H4 (cell line): ENCODE measurements at regions not wholly inside any gene's neighbourhood (a gene's known extent, or its start where the extent isn't known, plus 50 kb on each side); places are given as distances from the start of the nearest gene placed in this dataset.
"Not testable (repeated sequence)": the region's sequence is repeated elsewhere in the genome, so short reads cannot be mapped to it uniquely, and the experiment has no call there.

Source experiments
- DNase-seq: peaks from one replicate; pipeline ENCODE4 v3.0.0-alpha.2; 2015; ENCODE audit warnings: low spot score

GRCh38 chr11:46181843-46182424 is 60.7 kb upstream of the PHF21A start:
- DNase-seq: no peak

DNA sequence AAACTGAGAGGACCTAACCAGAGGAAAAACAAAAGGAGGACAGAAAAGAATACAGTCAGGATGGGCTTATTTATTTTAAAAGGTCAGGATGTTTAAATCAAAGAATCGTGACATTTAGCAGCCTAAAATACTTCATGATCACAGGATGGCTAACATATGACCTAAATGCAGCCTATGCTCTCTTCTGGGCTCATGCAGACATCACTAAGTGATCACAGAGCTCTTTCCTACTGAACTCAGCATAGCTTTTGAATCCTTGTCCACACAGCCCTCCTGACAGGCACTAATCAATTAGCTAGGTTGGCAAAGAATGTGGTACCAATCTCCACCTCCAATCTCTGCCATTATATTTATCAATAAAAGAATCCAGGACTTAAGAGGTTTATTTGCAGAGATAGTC is 60.1 kb upstream of the PHF21A start:
- DNase-seq: no peak

DNA sequence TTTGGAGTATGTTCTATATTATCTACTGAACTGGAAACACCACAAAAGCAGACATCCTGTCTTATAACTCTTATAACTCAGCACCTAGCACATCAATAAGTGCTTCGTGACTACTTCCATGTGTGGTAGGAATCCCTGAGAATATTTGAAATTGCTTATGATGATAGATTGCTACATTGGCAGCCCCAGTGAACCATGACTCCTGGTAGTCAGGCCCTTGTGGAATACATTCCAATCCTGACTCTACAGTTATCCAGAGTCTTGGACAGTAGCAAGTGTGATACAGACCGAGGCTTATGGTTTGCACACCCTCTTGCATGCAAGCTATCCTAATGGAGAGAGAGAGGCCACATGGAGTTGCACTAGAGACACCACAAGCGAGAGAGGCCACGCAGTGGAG is 59.5 kb upstream of the PHF21A start:
- no peak for DNase-seq

DNA sequence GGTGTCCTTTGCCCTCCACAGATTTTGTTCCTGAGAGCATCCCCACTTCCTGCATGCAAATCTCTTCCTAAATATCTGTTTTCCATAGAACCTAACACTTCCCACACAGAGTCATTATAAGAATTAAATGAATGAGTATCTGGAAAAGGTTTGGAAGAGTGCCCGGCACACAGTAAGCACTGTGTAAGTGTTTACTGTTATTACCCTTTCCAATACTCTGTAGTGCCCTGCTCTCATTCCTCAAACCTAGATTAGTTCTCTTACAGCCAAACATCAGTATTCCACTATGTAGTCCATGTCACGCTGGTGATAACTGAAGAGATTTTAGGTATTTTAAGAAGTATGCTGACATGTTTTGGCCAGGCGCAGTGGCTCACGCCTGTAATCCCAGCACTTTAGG is 57.3 kb upstream of the PHF21A start:
- no peak for DNase-seq

GRCh38 chr11:46176421-46176820 is 55.2 kb upstream of the PHF21A start:
- no peak for DNase-seq

DNA sequence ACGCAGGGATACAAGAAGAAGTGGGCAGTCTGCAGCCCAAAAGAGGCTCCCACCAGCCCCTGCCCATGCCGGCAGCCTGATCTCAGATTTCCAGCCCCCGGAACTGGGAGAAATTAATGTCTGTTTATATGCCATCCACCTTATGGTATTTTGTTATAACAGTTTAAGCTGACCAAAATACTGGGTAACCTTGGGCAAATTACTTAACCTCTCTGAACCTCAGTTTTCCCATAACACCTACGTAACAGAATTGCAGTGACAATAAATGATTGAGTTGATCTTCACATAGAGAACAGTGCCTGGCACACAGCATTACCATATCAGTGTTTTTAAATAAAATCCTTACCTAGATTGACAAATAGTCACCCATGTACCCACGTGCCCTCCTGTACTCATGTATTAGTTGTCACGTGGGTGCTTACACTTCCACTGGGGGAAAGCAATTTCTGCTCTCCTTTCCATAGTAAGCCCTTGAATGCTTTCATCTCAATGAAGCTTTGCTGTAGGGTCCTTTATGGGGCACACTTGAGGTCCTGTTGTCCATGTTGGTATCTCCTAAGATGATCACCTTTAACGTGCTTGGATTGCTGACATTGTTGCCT is 54.2 kb upstream of the PHF21A start:
- DNase-seq: no peak

GRCh38 chr11:46171693-46172092 is 50.4 kb upstream of the PHF21A start:
- DNase-seq: not testable (repeated sequence)
